Loucy (cell line): ENCODE measurements at regions not wholly inside any gene's neighbourhood (a gene's known extent, or its start where the extent isn't known, plus 50 kb on each side); places are given as distances from the start of the nearest gene placed in this dataset.

ENCODE experiments used
- CTCF ChIP-seq: fragments of 200-600 bp; sonication (generic); conservative IDR thresholded peaks from 2 replicates; pipeline ENCODE4 v1.5.1; 2014; ENCODE audit warnings: mild to moderate bottlenecking, antibody characterized with exemption, low read length
- EZH2phosphoT487 ChIP-seq: fragments of 200-600 bp; IDR thresholded peaks from 2 replicates; pipeline ENCODE4 v1.6.1; 2018; ENCODE audit warnings: antibody characterized with exemption, mild to moderate bottlenecking, moderate library complexity, borderline replicate concordance

GRCh38 chr6:155660251-155660977 is 204.8 kb upstream of the NOX3 start:
- TF ChIP-seq CTCF (no peak), EZH2phosphoT487 (no peak)
